GM18951 (cell line): ENCODE measurements at regions not wholly inside any gene's neighbourhood (a gene's known extent, or its start where the extent isn't known, plus 50 kb on each side); places are given as distances from the start of the nearest gene placed in this dataset.

Source experiments
- POLR2A ChIP-seq: IDR thresholded peaks from 4 replicates; pipeline ENCODE4 v1.6.1; 2011; ENCODE audit warnings: mild to moderate bottlenecking; ENCODE audit not compliant: insufficient read length, insufficient read depth; ENCODE audit errors: extremely low read depth
- in situ Hi-C: fragments of 300-500 bp; cut with MboI; formaldehyde crosslinking; loops from one replicate; pipeline ENCODE4 v1.12.0; 2022; ENCODE audit warnings: low sequenced_read_pairs, mixed read lengths, inconsistent platforms; ENCODE audit not compliant: unreplicated experiment

- TF ChIP-seq POLR2A: no peak
- in situ Hi-C loops: loop anchor here (25.0 kb wide), 1 partner anchor 398 kb away; no protein-coding TSS in a partner anchor
These were observed 264.9 kb downstream of the SKIDA1 start for GRCh38 chr10:21260506-21261149.

- no peak for TF ChIP-seq POLR2A
- in situ Hi-C loops: loop anchor here (25.0 kb wide), 1 partner anchor 398 kb away; no protein-coding TSS in a partner anchor
These were observed 265.4 kb downstream of the SKIDA1 start for GRCh38 chr10:21260066-21260465.

- in situ Hi-C loops: loop anchor here (25.0 kb wide), 1 partner anchor 396 kb away; no protein-coding TSS in a partner anchor
- TF ChIP-seq POLR2A: no peak
These were observed 267.6 kb downstream of the SKIDA1 start for GRCh38 chr10:21257919-21258318.

GRCh38 chr10:21257191-21257590, 268.3 kb downstream of the SKIDA1 start:
- in situ Hi-C loops: loop anchor here (25.0 kb wide), 1 partner anchor 395 kb away; no protein-coding TSS in a partner anchor
- TF ChIP-seq POLR2A: no peak

GRCh38 chr10:21249435-21249834, 276.0 kb downstream of the SKIDA1 start:
- no peak for TF ChIP-seq POLR2A

GRCh38 chr10:21247592-21247991, 277.9 kb downstream of the SKIDA1 start:
- no peak for TF ChIP-seq POLR2A

More at GRCh38 chr10:21249435-21249834, 276.0 kb downstream of the SKIDA1 start:
- in situ Hi-C loops: no loop called here

GRCh38 chr10:21246178-21246577, 279.3 kb downstream of the SKIDA1 start:
- no peak for TF ChIP-seq POLR2A
- in situ Hi-C loops: no loop called here

More at GRCh38 chr10:21247592-21247991, 277.9 kb downstream of the SKIDA1 start:
- in situ Hi-C loops: no loop called here

GRCh38 chr10:21243748-21244257, 281.7 kb downstream of the SKIDA1 start:
- in situ Hi-C loops: no loop called here
- TF ChIP-seq POLR2A: no peak

- in situ Hi-C loops: no loop called here
- no peak for TF ChIP-seq POLR2A
These were observed 282.6 kb downstream of the SKIDA1 start for GRCh38 chr10:21242915-21243314.

- in situ Hi-C loops: no loop called here
- TF ChIP-seq POLR2A: no peak
These were observed 286.8 kb downstream of the SKIDA1 start for GRCh38 chr10:21238717-21239116.

GRCh38 chr10:21238044-21238443, 287.4 kb downstream of the SKIDA1 start:
- in situ Hi-C loops: no loop called here
- no peak for TF ChIP-seq POLR2A

- in situ Hi-C loops: no loop called here
- no peak for TF ChIP-seq POLR2A
These were observed 290.7 kb downstream of the SKIDA1 start for GRCh38 chr10:21234761-21235160.

- in situ Hi-C loops: no loop called here
- no peak for TF ChIP-seq POLR2A
These were observed 295.3 kb downstream of the SKIDA1 start for GRCh38 chr10:21230219-21230618.

GRCh38 chr10:21217748-21218367, 307.6 kb downstream of the SKIDA1 start:
- in situ Hi-C loops: no loop called here

More at GRCh38 chr10:21217748-21218367, 307.6 kb downstream of the SKIDA1 start:
- no peak for TF ChIP-seq POLR2A
